ENCODE measurements at regions not wholly inside any gene's neighbourhood (a gene's known extent, or its start where the extent isn't known, plus 50 kb on each side); places are given as distances from the start of the nearest gene placed in this dataset.

- no peaks in the 10 kb centered on the region for H3K36me3 ChIP-seq (ENCODE audit: control insufficient read depth, insufficient read depth, low read length)
- 67% methylated on average over 1 of the region's 1 CpG for WGBS (ENCODE audit: insufficient coverage, low lambda C conversion rate)
- H3K4me1 ChIP-seq (ENCODE audit: control insufficient read depth, insufficient read depth, low read length) = no peaks in the 10 kb centered on the region
- no peak overlapping the region for H3K27ac ChIP-seq (ENCODE audit: low read length)
- no peaks in the 10 kb centered on the region for H3K9me3 ChIP-seq (ENCODE audit: control insufficient read depth, low read depth, low read length)
- H3K27me3 ChIP-seq (ENCODE audit: control insufficient read depth, insufficient read depth, low read length) = peaks cover 4% of the 10 kb centered on the region
- H3K4me3 ChIP-seq (ENCODE audit: low read length) = no peak overlapping the region
- DNase-seq = no peak
Observed at GRCh38 chr15:97890307-97890706, 70.2 kb upstream of the ARRDC4 start.

- no peak for DNase-seq
- Histone ChIP-seq H3K27me3 (ENCODE audit: control insufficient read depth, insufficient read depth, low read length) (peaks cover 4% of the 10 kb centered on the region), H3K4me1 (ENCODE audit: control insufficient read depth, insufficient read depth, low read length) (no peaks in the 10 kb centered on the region), H3K36me3 (ENCODE audit: control insufficient read depth, insufficient read depth, low read length) (no peaks in the 10 kb centered on the region), H3K9me3 (ENCODE audit: control insufficient read depth, low read depth, low read length) (no peaks in the 10 kb centered on the region), H3K4me3 (ENCODE audit: low read length) (no peak overlapping the region), H3K27ac (ENCODE audit: low read length) (no peak overlapping the region)
- 100% methylated on average over 1 of the region's 13 CpGs for WGBS (ENCODE audit: insufficient coverage, low lambda C conversion rate)
Observed at GRCh38 chr15:97892167-97892938, 68.2 kb upstream of the ARRDC4 start.

- DNase-seq = no peak
- no peaks in the 10 kb centered on the region for H3K36me3 ChIP-seq (ENCODE audit: control insufficient read depth, insufficient read depth, low read length)
- H3K9me3 ChIP-seq (ENCODE audit: control insufficient read depth, low read depth, low read length) = no peaks in the 10 kb centered on the region
- 100% methylated on average over 1 of the region's 5 CpGs for WGBS (ENCODE audit: insufficient coverage, low lambda C conversion rate)
- no peak overlapping the region for H3K4me3 ChIP-seq (ENCODE audit: low read length)
- no peaks in the 10 kb centered on the region for H3K4me1 ChIP-seq (ENCODE audit: control insufficient read depth, insufficient read depth, low read length)
- no peak overlapping the region for H3K27ac ChIP-seq (ENCODE audit: low read length)
- H3K27me3 ChIP-seq (ENCODE audit: control insufficient read depth, insufficient read depth, low read length) = peaks cover 4% of the 10 kb centered on the region
Observed at GRCh38 chr15:97893967-97894366, 66.5 kb upstream of the ARRDC4 start.

GRCh38 chr15:97899981-97900380, 60.5 kb upstream of the ARRDC4 start:
- H3K36me3 ChIP-seq (ENCODE audit: control insufficient read depth, insufficient read depth, low read length) = no peaks in the 10 kb centered on the region
- WGBS (ENCODE audit: insufficient coverage, low lambda C conversion rate) = no CpG with 5 or more reads among the region's 5 CpGs
- H3K27ac ChIP-seq (ENCODE audit: low read length) = no peak overlapping the region
- peaks cover 8% of the 10 kb centered on the region for H3K27me3 ChIP-seq (ENCODE audit: control insufficient read depth, insufficient read depth, low read length)
- no peaks in the 10 kb centered on the region for H3K9me3 ChIP-seq (ENCODE audit: control insufficient read depth, low read depth, low read length)
- DNase-seq = no peak
- no peaks in the 10 kb centered on the region for H3K4me1 ChIP-seq (ENCODE audit: control insufficient read depth, insufficient read depth, low read length)
- H3K4me3 ChIP-seq (ENCODE audit: low read length) = no peak overlapping the region

GRCh38 chr15:97902140-97902780, 58.2 kb upstream of the ARRDC4 start:
- no CpG with 5 or more reads among the region's 10 CpGs for WGBS (ENCODE audit: insufficient coverage, low lambda C conversion rate)
- Histone ChIP-seq H3K27ac (ENCODE audit: low read length) (no peak overlapping the region), H3K4me1 (ENCODE audit: control insufficient read depth, insufficient read depth, low read length) (no peaks in the 10 kb centered on the region), H3K4me3 (ENCODE audit: low read length) (no peak overlapping the region), H3K9me3 (ENCODE audit: control insufficient read depth, low read depth, low read length) (no peaks in the 10 kb centered on the region), H3K36me3 (ENCODE audit: control insufficient read depth, insufficient read depth, low read length) (no peaks in the 10 kb centered on the region), H3K27me3 (ENCODE audit: control insufficient read depth, insufficient read depth, low read length) (peaks cover 12% of the 10 kb centered on the region)
- DNase-seq = no peak

GRCh38 chr15:97903560-97903959, 56.9 kb upstream of the ARRDC4 start:
- Histone ChIP-seq H3K4me3 (ENCODE audit: low read length) (no peak overlapping the region), H3K27me3 (ENCODE audit: control insufficient read depth, insufficient read depth, low read length) (peaks cover 12% of the 10 kb centered on the region), H3K4me1 (ENCODE audit: control insufficient read depth, insufficient read depth, low read length) (no peaks in the 10 kb centered on the region), H3K9me3 (ENCODE audit: control insufficient read depth, low read depth, low read length) (no peaks in the 10 kb centered on the region), H3K36me3 (ENCODE audit: control insufficient read depth, insufficient read depth, low read length) (no peaks in the 10 kb centered on the region), H3K27ac (ENCODE audit: low read length) (no peak overlapping the region)
- no peak for DNase-seq
- WGBS (ENCODE audit: insufficient coverage, low lambda C conversion rate) = no CpG with 5 or more reads among the region's 3 CpGs

- no peaks in the 10 kb centered on the region for H3K4me1 ChIP-seq (ENCODE audit: control insufficient read depth, insufficient read depth, low read length)
- WGBS (ENCODE audit: insufficient coverage, low lambda C conversion rate) = 5% methylated on average over 4 of the region's 26 CpGs
- DNase-seq = peak; percentile 60 to 73
- H3K9me3 ChIP-seq (ENCODE audit: control insufficient read depth, low read depth, low read length) = no peaks in the 10 kb centered on the region
- no peaks in the 10 kb centered on the region for H3K36me3 ChIP-seq (ENCODE audit: control insufficient read depth, insufficient read depth, low read length)
- H3K4me3 ChIP-seq (ENCODE audit: low read length) = no peak overlapping the region
- H3K27ac ChIP-seq (ENCODE audit: low read length) = no peak overlapping the region
- peaks cover 12% of the 10 kb centered on the region for H3K27me3 ChIP-seq (ENCODE audit: control insufficient read depth, insufficient read depth, low read length)
Observed at GRCh38 chr15:97903971-97904572, 56.4 kb upstream of the ARRDC4 start.

- DNase-seq = peak; percentile 44 to 59
- 0% methylated on average over 2 of the region's 3 CpGs for WGBS (ENCODE audit: insufficient coverage, low lambda C conversion rate)
- no peak overlapping the region for H3K27ac ChIP-seq (ENCODE audit: low read length)
- H3K4me1 ChIP-seq (ENCODE audit: control insufficient read depth, insufficient read depth, low read length) = no peaks in the 10 kb centered on the region
- no peaks in the 10 kb centered on the region for H3K36me3 ChIP-seq (ENCODE audit: control insufficient read depth, insufficient read depth, low read length)
- no peaks in the 10 kb centered on the region for H3K9me3 ChIP-seq (ENCODE audit: control insufficient read depth, low read depth, low read length)
- H3K27me3 ChIP-seq (ENCODE audit: control insufficient read depth, insufficient read depth, low read length) = peaks cover 8% of the 10 kb centered on the region
- no peak overlapping the region for H3K4me3 ChIP-seq (ENCODE audit: low read length)
Observed at GRCh38 chr15:97909291-97909891, 51.1 kb upstream of the ARRDC4 start.

Data from large intestine (tissue), 3 donors.